ENCODE measurements at regions not wholly inside any gene's neighbourhood (a gene's known extent, or its start where the extent isn't known, plus 50 kb on each side); places are given as distances from the start of the nearest gene placed in this dataset.

GRCh38 chr4:1563768-1564485, 120.2 kb downstream of the FAM53A start:
- no peak for DNase-seq (ENCODE audit: low read depth)
- H3K4me3 ChIP-seq (ENCODE audit: control insufficient read depth, low read depth, low read length): no peak overlapping the region
- TF ChIP-seq CTCF (IDR thresholded peaks at IDR 0.05; ENCODE audit: control insufficient read depth, insufficient read depth, low read depth, low read length, missing control alignments): no peak

GRCh38 chr4:1563241-1563640, 120.9 kb downstream of the FAM53A start:
- TF ChIP-seq CTCF (IDR thresholded peaks at IDR 0.05; ENCODE audit: control insufficient read depth, insufficient read depth, low read depth, low read length, missing control alignments): no peak
- DNase-seq (ENCODE audit: low read depth): no peak
- H3K4me3 ChIP-seq (ENCODE audit: control insufficient read depth, low read depth, low read length): no peak overlapping the region

- DNase-seq (ENCODE audit: low read depth): no peak
- H3K4me3 ChIP-seq (ENCODE audit: control insufficient read depth, low read depth, low read length): no peak overlapping the region
- TF ChIP-seq CTCF (IDR thresholded peaks at IDR 0.05; ENCODE audit: control insufficient read depth, insufficient read depth, low read depth, low read length, missing control alignments): no peak
Observed at GRCh38 chr4:1562771-1563170, 121.3 kb downstream of the FAM53A start.

- no peak overlapping the region for H3K4me3 ChIP-seq (ENCODE audit: control insufficient read depth, low read depth, low read length)
- no peak for DNase-seq (ENCODE audit: low read depth)
- TF ChIP-seq CTCF (IDR thresholded peaks at IDR 0.05; ENCODE audit: control insufficient read depth, insufficient read depth, low read depth, low read length, missing control alignments): no peak
Observed at GRCh38 chr4:1562371-1562770, 121.7 kb downstream of the FAM53A start.

- no peak overlapping the region for H3K4me3 ChIP-seq (ENCODE audit: control insufficient read depth, low read depth, low read length)
- TF ChIP-seq CTCF (IDR thresholded peaks at IDR 0.05; ENCODE audit: control insufficient read depth, insufficient read depth, low read depth, low read length, missing control alignments): no peak
- DNase-seq (ENCODE audit: low read depth): no peak
Observed at GRCh38 chr4:1561286-1561990, 122.7 kb downstream of the FAM53A start.

- DNase-seq (ENCODE audit: low read depth): no peak
- TF ChIP-seq CTCF (IDR thresholded peaks at IDR 0.05; ENCODE audit: control insufficient read depth, insufficient read depth, low read depth, low read length, missing control alignments): no peak
- no peak overlapping the region for H3K4me3 ChIP-seq (ENCODE audit: control insufficient read depth, low read depth, low read length)
Observed at GRCh38 chr4:1559896-1560650, 124.0 kb downstream of the FAM53A start.
